ENCODE measurements at regions not wholly inside any gene's neighbourhood (a gene's known extent, or its start where the extent isn't known, plus 50 kb on each side); places are given as distances from the start of the nearest gene placed in this dataset.

DNA sequence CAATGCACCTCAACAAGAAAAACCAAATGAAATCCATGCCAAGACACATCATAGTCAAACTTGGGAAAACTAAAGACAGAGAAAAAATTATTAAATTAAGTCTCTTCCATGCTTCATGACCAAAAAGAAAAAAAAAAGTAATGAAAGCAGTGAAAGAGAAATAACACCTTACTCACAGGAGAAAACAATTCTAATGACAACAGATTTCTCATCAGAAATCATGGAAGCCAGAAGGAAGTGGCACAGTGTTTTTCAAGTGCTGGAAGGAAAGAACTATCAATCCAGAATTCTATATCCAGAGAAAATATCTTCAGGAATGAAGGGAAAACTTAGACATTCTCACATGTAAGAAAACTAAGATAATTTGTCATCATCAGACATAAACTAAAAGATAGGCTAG is 71.1 kb upstream of the NUDT4 start:
- TF ChIP-seq GATA2 (IDR thresholded peaks at IDR 0.05; ENCODE audit: low read depth, low read length) = no peak
- no peak for TF ChIP-seq GATA3 (IDR thresholded peaks at IDR 0.05; ENCODE audit: low read depth, low read length)

DNA sequence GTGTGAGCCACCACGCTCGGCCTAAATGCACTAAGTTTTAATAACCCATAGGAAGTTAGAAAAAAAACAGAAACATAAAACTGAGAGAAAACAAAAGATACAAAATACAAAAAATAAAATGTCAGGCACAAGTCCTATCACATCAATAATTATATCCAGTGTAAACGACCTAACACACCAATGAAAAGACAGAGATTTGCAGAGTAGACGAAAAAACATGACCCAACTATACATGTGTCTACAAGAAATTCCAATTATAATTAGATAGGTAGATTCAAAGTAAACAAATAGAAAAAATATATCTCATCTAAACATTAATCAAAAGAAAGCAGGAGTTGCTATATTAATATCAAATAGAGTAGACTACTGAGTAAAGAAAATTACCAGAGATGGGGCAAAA is 69.4 kb upstream of the NUDT4 start:
- no peak for TF ChIP-seq GATA3 (IDR thresholded peaks at IDR 0.05; ENCODE audit: low read depth, low read length)
- no peak for TF ChIP-seq GATA2 (IDR thresholded peaks at IDR 0.05; ENCODE audit: low read depth, low read length)

DNA sequence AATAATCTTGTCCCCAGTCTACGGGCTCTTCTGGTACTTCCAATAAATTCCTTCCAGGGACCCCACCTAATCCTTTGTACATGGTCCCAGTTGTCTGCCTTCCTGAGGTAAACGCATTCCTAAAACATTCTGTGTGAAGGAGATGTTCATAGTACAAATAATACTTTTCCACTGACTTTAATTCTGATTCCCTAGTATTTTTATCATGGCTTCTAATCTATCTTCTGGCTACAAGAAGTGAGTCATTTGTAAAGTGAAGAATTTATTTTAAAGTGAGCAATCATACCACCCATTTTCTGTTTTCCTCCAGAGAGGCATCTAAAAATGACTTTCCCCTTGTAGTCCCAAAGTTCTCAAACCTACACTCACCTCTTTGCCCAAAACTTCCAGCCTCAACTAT is 65.9 kb upstream of the NUDT4 start:
- no peak for TF ChIP-seq GATA3 (IDR thresholded peaks at IDR 0.05; ENCODE audit: low read depth, low read length)
- no peak for TF ChIP-seq GATA2 (IDR thresholded peaks at IDR 0.05; ENCODE audit: low read depth, low read length)

GRCh38 chr12:93314177-93314497 is 63.6 kb upstream of the NUDT4 start:
- TF ChIP-seq GATA2 (IDR thresholded peaks at IDR 0.05; ENCODE audit: low read depth, low read length) (no peak), GATA3 (IDR thresholded peaks at IDR 0.05; ENCODE audit: low read depth, low read length) (no peak)

- no peak for TF ChIP-seq GATA3 (IDR thresholded peaks at IDR 0.05; ENCODE audit: low read depth, low read length)
- no peak for TF ChIP-seq GATA2 (IDR thresholded peaks at IDR 0.05; ENCODE audit: low read depth, low read length)
Measured at GRCh38 chr12:93315385-93315906, 62.3 kb upstream of the NUDT4 start.

DNA sequence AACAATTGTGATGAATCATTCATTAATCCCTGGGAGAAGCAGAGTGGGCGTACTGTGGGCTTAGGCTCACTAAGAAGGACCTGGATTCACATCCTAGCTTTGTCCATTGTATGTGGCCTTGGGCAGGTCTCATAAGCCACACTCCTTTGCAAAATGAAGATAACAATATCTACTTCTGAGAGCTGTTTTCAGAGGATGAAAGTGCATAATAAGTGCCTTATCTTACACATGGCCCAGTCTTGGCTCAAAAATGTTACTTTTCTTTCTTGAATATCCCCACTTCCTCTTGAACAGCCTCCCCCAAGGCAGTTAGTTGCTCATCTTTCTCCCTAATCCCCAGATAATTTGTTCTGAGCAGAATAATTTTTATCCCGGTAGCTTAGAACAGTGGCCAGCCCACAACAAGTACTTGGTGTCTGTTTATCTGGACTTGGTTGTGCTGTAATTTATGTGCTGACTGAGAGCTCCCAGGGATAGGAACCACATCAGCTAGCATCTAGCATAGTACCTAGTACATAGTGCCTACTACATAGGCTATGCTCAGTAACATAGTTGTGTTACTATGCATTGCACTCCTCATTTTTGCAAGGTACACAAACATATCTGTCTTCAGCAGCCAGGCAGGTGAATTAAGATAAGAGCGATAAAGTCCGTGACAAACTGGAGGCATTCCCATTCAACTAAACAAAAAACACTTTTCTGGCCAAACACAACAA is 61.7 kb upstream of the NUDT4 start:
- TF ChIP-seq GATA2 (IDR thresholded peaks at IDR 0.05; ENCODE audit: low read depth, low read length) (no peak), GATA3 (IDR thresholded peaks at IDR 0.05; ENCODE audit: low read depth, low read length) (no peak)

GRCh38 chr12:93316623-93316971 is 61.1 kb upstream of the NUDT4 start:
- no peak for TF ChIP-seq GATA2 (IDR thresholded peaks at IDR 0.05; ENCODE audit: low read depth, low read length)
- TF ChIP-seq GATA3 (IDR thresholded peaks at IDR 0.05; ENCODE audit: low read depth, low read length) = no peak

GRCh38 chr12:93317227-93317626 is 60.5 kb upstream of the NUDT4 start:
- TF ChIP-seq GATA3 (IDR thresholded peaks at IDR 0.05; ENCODE audit: low read depth, low read length) (no peak), GATA2 (IDR thresholded peaks at IDR 0.05; ENCODE audit: low read depth, low read length) (no peak)

DNA sequence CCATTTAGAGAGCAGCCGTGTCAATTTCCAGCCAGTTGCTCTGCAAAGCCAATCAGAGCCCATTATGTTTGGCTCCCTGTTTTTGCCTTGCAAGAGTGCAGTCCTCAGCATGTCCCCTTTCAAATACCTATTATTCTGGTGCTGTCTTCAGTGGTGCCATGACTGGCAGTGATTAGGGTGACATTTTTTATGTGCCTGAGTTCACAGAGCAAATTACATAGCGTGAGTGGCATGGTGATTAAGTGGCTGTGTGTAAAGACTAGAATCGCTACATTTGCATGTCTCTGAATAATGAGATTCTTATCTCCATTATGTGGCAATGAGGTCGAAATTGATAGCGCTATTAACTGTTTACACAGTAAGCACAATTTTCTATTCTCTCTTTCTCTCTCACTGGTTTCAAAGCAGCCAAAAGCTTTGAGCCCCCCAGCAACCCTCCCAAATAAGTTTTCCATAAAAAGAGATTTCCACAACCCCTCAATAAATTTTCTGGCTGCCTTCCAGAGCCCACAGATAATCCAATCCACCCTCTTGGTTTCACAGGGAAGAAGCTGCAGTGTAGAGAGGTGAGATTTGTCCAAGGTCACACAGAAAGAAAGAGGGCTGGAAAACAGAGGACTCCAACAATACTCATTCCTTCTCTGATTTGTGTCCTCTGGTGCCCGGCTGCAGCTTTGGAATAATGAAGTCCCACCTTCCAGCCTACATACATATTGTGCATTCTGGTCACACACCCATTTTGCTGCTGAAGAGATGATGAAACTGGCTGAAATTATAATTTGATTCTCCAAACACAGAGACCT is 58.8 kb upstream of the NUDT4 start:
- TF ChIP-seq GATA2 (IDR thresholded peaks at IDR 0.05; ENCODE audit: low read depth, low read length) (no peak), GATA3 (IDR thresholded peaks at IDR 0.05; ENCODE audit: low read depth, low read length) (no peak)

DNA sequence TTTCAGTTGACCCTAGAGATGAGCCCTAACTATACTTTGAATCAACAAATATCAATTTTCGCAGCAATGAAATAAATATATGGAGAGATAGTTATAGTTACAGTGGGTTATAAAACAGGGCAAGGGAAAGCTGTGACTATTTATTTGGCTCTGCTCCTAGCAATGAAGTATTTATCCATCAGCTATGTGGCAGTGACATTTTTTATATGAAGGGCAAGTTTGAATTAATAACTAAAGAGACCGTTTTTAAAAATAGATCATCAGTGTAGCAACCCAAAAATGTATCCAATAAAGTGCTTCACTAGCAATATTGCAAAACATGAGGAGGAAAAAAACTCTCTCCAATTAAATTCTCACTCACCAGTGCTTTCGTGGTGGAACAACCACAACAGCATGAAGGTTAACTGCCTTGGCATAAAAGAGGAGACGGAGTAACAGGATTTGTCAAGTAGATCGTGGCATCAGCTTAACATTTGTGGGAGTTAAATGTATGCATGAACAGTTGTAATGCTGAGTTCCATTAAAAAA is 58.1 kb upstream of the NUDT4 start:
- TF ChIP-seq GATA2 (IDR thresholded peaks at IDR 0.05; ENCODE audit: low read depth, low read length) (no peak), GATA3 (IDR thresholded peaks at IDR 0.05; ENCODE audit: low read depth, low read length) (no peak)

DNA sequence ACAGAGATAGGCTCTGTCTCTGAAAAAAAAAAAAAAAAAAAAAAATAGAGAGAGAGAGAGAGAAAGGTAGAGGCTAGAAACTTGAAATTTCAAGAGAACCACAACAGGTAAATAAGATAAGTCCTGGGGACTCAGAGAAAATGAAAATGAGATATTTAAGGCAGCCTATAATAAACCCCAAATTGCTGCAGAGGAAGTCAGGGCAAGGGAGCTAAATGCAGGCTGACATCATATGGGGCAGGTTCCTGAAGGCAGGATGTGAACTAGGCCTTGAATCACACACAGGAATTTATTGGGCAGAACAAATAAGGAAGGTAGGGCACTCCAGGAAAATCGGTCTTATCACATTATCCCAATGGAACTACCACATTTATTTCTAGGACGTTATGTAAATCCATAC is 54.9 kb upstream of the NUDT4 start:
- no peak for TF ChIP-seq GATA3 (IDR thresholded peaks at IDR 0.05; ENCODE audit: low read depth, low read length)
- no peak for TF ChIP-seq GATA2 (IDR thresholded peaks at IDR 0.05; ENCODE audit: low read depth, low read length)

- TF ChIP-seq GATA2 (IDR thresholded peaks at IDR 0.05; ENCODE audit: low read depth, low read length) (no peak), GATA3 (IDR thresholded peaks at IDR 0.05; ENCODE audit: low read depth, low read length) (no peak)
Measured at GRCh38 chr12:93323625-93324329, 53.9 kb upstream of the NUDT4 start.

DNA sequence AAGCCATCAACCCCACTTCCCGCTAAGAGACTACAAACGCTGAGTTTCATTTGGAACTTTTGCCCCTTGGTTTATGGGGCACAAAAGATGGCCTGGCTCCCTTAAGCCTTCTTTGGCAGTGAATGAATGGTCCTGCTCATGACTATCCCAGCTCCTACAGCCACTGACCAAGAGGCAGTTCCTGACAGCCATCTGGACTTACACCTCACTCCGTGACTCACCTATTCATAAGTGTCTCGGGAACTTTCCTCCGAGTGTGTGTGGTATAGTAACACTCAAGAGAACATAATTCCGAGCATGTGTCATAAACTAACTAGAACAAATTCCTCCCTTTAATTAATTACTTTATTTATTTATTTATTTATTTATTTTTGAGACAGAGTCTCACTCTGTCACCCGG is 51.9 kb upstream of the NUDT4 start:
- TF ChIP-seq GATA3 (IDR thresholded peaks at IDR 0.05; ENCODE audit: low read depth, low read length) (no peak), GATA2 (IDR thresholded peaks at IDR 0.05; ENCODE audit: low read depth, low read length) (no peak)

Data from SH-SY5Y (cell line).